GM12878 (cell line): ENCODE measurements at regions not wholly inside any gene's neighbourhood (a gene's known extent, or its start where the extent isn't known, plus 50 kb on each side); places are given as distances from the start of the nearest gene placed in this dataset.
A peak's percentile ranks its signal among the peaks of the same experiment; 100 is the strongest.

Experiments
- BHLHE40 ChIP-seq, 2 experiments: fragments of 450-650 bp in 1 of 2; IDR thresholded peaks; 2 replicates each; pipeline ENCODE4 v1.6.1; 2011 to 2017; ENCODE audit warnings: low read depth in 2 of 2, borderline replicate concordance in 1 of 2, improper control_type of control experiment in 1 of 2, low read length in 1 of 2, mild to moderate bottlenecking in 1 of 2
- CEBPZ ChIP-seq: fragments of 150-350 bp; IDR thresholded peaks from 2 replicates; pipeline ENCODE4 v1.6.1; 2016; ENCODE audit warnings: low read depth, low read length
- CREM ChIP-seq: IDR thresholded peaks from 2 replicates; pipeline ENCODE4 v1.6.1; 2014; ENCODE audit warnings: antibody characterized with exemption, low read depth
- FOS ChIP-seq: IDR thresholded peaks from 3 replicates; pipeline ENCODE4 v1.6.1; 2011; ENCODE audit warnings: borderline replicate concordance; ENCODE audit not compliant: insufficient read length; ENCODE audit errors: extremely low read depth
- HDAC2 ChIP-seq: fragments of 200-600 bp; sonication (generic); IDR thresholded peaks from 2 replicates; pipeline ENCODE4 v1.6.1; 2017
- HSF1 ChIP-seq: fragments of 150-350 bp; IDR thresholded peaks from 2 replicates; pipeline ENCODE4 v1.6.1; 2014; ENCODE audit warnings: mild to moderate bottlenecking, low read depth, low read length
- JUND ChIP-seq: IDR thresholded peaks from 2 replicates; pipeline ENCODE4 v1.6.1; 2012; ENCODE audit warnings: low read depth, mild to moderate bottlenecking, low read length, improper control_type of control experiment, moderate library complexity
- KAT2A ChIP-seq: conservative IDR thresholded peaks from 2 replicates; pipeline ENCODE4 v1.6.1; 2011; ENCODE audit warnings: low read depth, low read length; ENCODE audit not compliant: control insufficient read depth
- KDM1A ChIP-seq: fragments of 200-600 bp; sonication (generic); IDR thresholded peaks from 2 replicates; pipeline ENCODE4 v1.6.1; 2016; ENCODE audit warnings: borderline replicate concordance
- MAX ChIP-seq: IDR thresholded peaks from 2 replicates; pipeline ENCODE4 v1.6.1; 2012; ENCODE audit warnings: low read depth, low read length, improper control_type of control experiment
- MTA2 ChIP-seq: fragments of 450-650 bp; IDR thresholded peaks from 2 replicates; pipeline ENCODE4 v1.6.1; 2016; ENCODE audit warnings: low read depth, mild to moderate bottlenecking, moderate library complexity
- MYB ChIP-seq: fragments of 150-350 bp; IDR thresholded peaks from 2 replicates; pipeline ENCODE4 v1.6.1; 2014; ENCODE audit warnings: mild to moderate bottlenecking, low read depth, low read length, borderline replicate concordance
- MYC ChIP-seq: IDR thresholded peaks from 2 replicates; pipeline ENCODE4 v1.6.1; 2011; ENCODE audit warnings: mild to moderate bottlenecking, low read length, moderate library complexity, inconsistent platforms; ENCODE audit not compliant: insufficient read depth, insufficient replicate concordance, insufficient read length, severe bottlenecking
- NR2C1 ChIP-seq: fragments of 450-650 bp; IDR thresholded peaks from 2 replicates; pipeline ENCODE4 v1.6.1; 2017; ENCODE audit warnings: antibody characterized with exemption, mild to moderate bottlenecking, moderate library complexity
- NRF1 ChIP-seq: conservative IDR thresholded peaks from 2 replicates; pipeline ENCODE4 v1.6.1; 2011; ENCODE audit warnings: mild to moderate bottlenecking, low read depth, low read length, improper control_type of control experiment
- SREBF2 ChIP-seq: IDR thresholded peaks from 2 replicates; pipeline ENCODE4 v1.6.1; 2012; ENCODE audit warnings: mild to moderate bottlenecking, low read length
- TARDBP ChIP-seq: IDR thresholded peaks from 2 replicates; pipeline ENCODE4 v1.6.1; 2016; ENCODE audit warnings: borderline replicate concordance
- TCF3 ChIP-seq: IDR thresholded peaks from 2 replicates; pipeline ENCODE4 v1.6.1; 2012; ENCODE audit warnings: low read depth, mild to moderate bottlenecking, low read length, borderline replicate concordance; ENCODE audit not compliant: insufficient read depth
- USF1 ChIP-seq: IDR thresholded peaks from 2 replicates; pipeline ENCODE4 v1.6.1; 2011; ENCODE audit warnings: borderline replicate concordance, low read depth, mild to moderate bottlenecking, moderate library complexity, mixed read lengths, low read length; ENCODE audit not compliant: insufficient read depth; ENCODE audit errors: extremely low read length
- YBX1 ChIP-seq: fragments of 450-650 bp; IDR thresholded peaks from 2 replicates; pipeline ENCODE4 v1.6.1; 2016; ENCODE audit warnings: antibody characterized with exemption
- ZNF592 ChIP-seq: fragments of 450-650 bp; IDR thresholded peaks from 2 replicates; pipeline ENCODE4 v1.6.1; 2017; ENCODE audit warnings: mild to moderate bottlenecking, moderate library complexity

GRCh38 chr12:61018571-61018970, 1241.6 kb upstream of the USP15 start (continued):
- TF ChIP-seq CEBPZ (no peak), ZNF592 (no peak), TARDBP (no peak), TCF3 (no peak), HDAC2 (no peak), BHLHE40 (IDR thresholded peaks at IDR 0.05; ENCODE audit: borderline replicate concordance in 1 of 2, low read depth in 2 of 2, low read length in 1 of 2) (no peak), CREM (0 out of 2 replicates have a peak, but pooled peaks have one; percentile 30), NRF1 (no peak), KDM1A (no peak), FOS (no peak), MYC (no peak), JUND (no peak), SREBF2 (no peak), KAT2A (no peak), NR2C1 (no peak), YBX1 (no peak), MTA2 (peak; percentile 38; the same call in 1 of the 2 replicates), HSF1 (no peak), MYB (no peak), MAX (no peak), USF1 (no peak)
